ENCODE measurements at regions not wholly inside any gene's neighbourhood (a gene's known extent, or its start where the extent isn't known, plus 50 kb on each side); places are given as distances from the start of the nearest gene placed in this dataset.

- no peak overlapping the region for H3K27ac Mint-ChIP-seq
- peaks cover 16% of the 10 kb centered on the region for H3K4me1 Mint-ChIP-seq
- H3K4me3 Mint-ChIP-seq: no peak overlapping the region
- ATAC-seq (replicated peaks): no peak
- H3K36me3 Mint-ChIP-seq (ENCODE audit: low read depth): no peaks in the 10 kb centered on the region
- peaks cover 4% of the 10 kb centered on the region for H3K9me3 Mint-ChIP-seq
- H3K27me3 Mint-ChIP-seq: no peaks in the 10 kb centered on the region
Measured at GRCh38 chr3:16798738-16799137, 86.0 kb upstream of the PLCL2 start.

GRCh38 chr3:16800361-16800760, 84.4 kb upstream of the PLCL2 start:
- H3K27ac Mint-ChIP-seq: peak overlapping the region; percentile 26
- H3K27me3 Mint-ChIP-seq: no peaks in the 10 kb centered on the region
- peaks cover 16% of the 10 kb centered on the region for H3K4me1 Mint-ChIP-seq
- H3K9me3 Mint-ChIP-seq: peaks cover 4% of the 10 kb centered on the region
- ATAC-seq (replicated peaks): no peak
- H3K4me3 Mint-ChIP-seq: no peak overlapping the region
- H3K36me3 Mint-ChIP-seq (ENCODE audit: low read depth): no peaks in the 10 kb centered on the region

DNA sequence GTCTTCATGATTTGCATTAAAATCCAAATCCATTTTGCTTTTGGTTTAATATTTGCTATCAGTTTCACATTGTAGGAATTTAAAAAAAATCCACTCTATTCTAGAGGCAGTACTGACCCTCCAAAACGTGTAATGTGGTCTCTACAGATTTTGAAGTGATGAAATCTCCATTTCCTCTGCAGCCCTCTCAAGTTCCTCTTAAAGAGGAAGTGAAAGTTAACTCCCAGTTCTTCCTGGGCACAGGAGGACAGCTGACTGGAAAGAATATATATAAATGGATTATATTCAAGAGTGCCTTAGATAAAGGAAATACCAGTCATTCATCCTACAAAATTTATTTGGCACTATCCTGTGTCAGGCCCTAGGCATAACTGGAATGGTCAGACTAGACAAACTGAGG, 83.5 kb upstream of the PLCL2 start:
- peaks cover 4% of the 10 kb centered on the region for H3K9me3 Mint-ChIP-seq
- no peaks in the 10 kb centered on the region for H3K36me3 Mint-ChIP-seq (ENCODE audit: low read depth)

GRCh38 chr3:16801698-16802097, 83.1 kb upstream of the PLCL2 start:
- H3K27me3 Mint-ChIP-seq: no peaks in the 10 kb centered on the region
- H3K9me3 Mint-ChIP-seq: peaks cover 4% of the 10 kb centered on the region
- no peak overlapping the region for H3K27ac Mint-ChIP-seq
- no peak overlapping the region for H3K4me3 Mint-ChIP-seq
- H3K36me3 Mint-ChIP-seq (ENCODE audit: low read depth): no peaks in the 10 kb centered on the region
- peaks cover 16% of the 10 kb centered on the region for H3K4me1 Mint-ChIP-seq
- peak; percentile 23 for ATAC-seq (replicated peaks)

More for the DNA sequence above, 83.5 kb upstream of the PLCL2 start:
- H3K4me3 Mint-ChIP-seq: no peak overlapping the region
- H3K27me3 Mint-ChIP-seq: no peaks in the 10 kb centered on the region
- H3K27ac Mint-ChIP-seq: no peak overlapping the region
- peaks cover 16% of the 10 kb centered on the region for H3K4me1 Mint-ChIP-seq
- ATAC-seq (replicated peaks): no peak

DNA sequence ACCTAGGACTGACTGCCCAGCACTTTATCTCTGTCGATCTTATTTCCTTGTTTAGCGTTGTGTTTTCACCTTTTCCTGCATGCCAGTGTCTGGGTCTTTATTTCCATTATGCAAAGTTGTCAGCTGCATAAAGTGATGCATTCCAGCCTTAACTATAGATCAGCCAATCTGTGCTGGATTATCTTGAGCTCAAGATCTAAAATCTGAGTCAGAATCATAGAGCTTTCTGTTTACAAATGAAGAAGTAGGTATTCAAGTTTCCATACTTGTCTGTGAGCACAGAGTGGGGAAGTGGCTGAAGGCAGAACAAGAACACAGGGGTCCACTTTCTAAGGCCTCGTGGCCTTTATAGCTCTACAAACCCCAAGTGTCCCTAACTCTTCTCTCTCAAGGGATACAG, 82.4 kb upstream of the PLCL2 start:
- peak; percentile 34 for ATAC-seq (replicated peaks)
- Mint-ChIP-seq H3K4me1 (peaks cover 9% of the 10 kb centered on the region), H3K27ac (no peak overlapping the region), H3K27me3 (no peaks in the 10 kb centered on the region), H3K36me3 (ENCODE audit: low read depth) (no peaks in the 10 kb centered on the region), H3K4me3 (no peak overlapping the region), H3K9me3 (peaks cover 4% of the 10 kb centered on the region)

GRCh38 chr3:16803019-16803418, 81.7 kb upstream of the PLCL2 start:
- Mint-ChIP-seq H3K27me3 (no peaks in the 10 kb centered on the region), H3K27ac (no peak overlapping the region), H3K4me1 (peaks cover 9% of the 10 kb centered on the region), H3K36me3 (ENCODE audit: low read depth) (no peaks in the 10 kb centered on the region), H3K9me3 (peaks cover 4% of the 10 kb centered on the region), H3K4me3 (no peak overlapping the region)
- ATAC-seq (replicated peaks): no peak

- no peak overlapping the region for H3K4me3 Mint-ChIP-seq
- H3K9me3 Mint-ChIP-seq: no peaks in the 10 kb centered on the region
- no peaks in the 10 kb centered on the region for H3K27me3 Mint-ChIP-seq
- no peaks in the 10 kb centered on the region for H3K36me3 Mint-ChIP-seq (ENCODE audit: low read depth)
- H3K27ac Mint-ChIP-seq: no peak overlapping the region
- ATAC-seq (replicated peaks): no peak
- H3K4me1 Mint-ChIP-seq: peaks cover 15% of the 10 kb centered on the region
Measured at GRCh38 chr3:16807391-16807790, 77.4 kb upstream of the PLCL2 start.

GRCh38 chr3:16808393-16809107, 76.2 kb upstream of the PLCL2 start:
- Mint-ChIP-seq H3K27ac (no peak overlapping the region), H3K9me3 (no peaks in the 10 kb centered on the region), H3K4me1 (peaks cover 15% of the 10 kb centered on the region), H3K4me3 (no peak overlapping the region), H3K36me3 (ENCODE audit: low read depth) (no peaks in the 10 kb centered on the region), H3K27me3 (no peaks in the 10 kb centered on the region)
- no peak for ATAC-seq (replicated peaks)

DNA sequence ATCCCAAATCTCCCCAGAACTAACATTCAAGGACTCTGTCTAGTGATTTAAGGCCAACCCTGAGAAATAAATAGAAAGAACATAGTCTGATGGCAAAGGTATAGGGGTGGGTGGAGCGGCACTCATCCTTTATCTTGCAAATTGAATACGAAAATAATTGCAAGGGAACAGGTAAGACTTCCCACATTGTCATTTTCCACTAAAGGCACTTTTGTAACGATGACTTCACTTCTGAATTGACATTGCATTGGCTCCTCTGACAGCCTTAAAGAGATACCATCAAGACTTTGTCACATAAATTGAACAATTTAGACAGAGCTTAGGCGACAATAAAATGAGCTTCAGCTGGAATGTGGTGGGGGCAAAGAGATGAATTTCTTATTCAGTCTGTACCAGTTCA, 75.3 kb upstream of the PLCL2 start:
- no peak for ATAC-seq (replicated peaks)
- Mint-ChIP-seq H3K36me3 (ENCODE audit: low read depth) (no peaks in the 10 kb centered on the region), H3K9me3 (no peaks in the 10 kb centered on the region), H3K27me3 (no peaks in the 10 kb centered on the region), H3K4me3 (no peak overlapping the region), H3K27ac (no peak overlapping the region), H3K4me1 (peaks cover 15% of the 10 kb centered on the region)

DNA sequence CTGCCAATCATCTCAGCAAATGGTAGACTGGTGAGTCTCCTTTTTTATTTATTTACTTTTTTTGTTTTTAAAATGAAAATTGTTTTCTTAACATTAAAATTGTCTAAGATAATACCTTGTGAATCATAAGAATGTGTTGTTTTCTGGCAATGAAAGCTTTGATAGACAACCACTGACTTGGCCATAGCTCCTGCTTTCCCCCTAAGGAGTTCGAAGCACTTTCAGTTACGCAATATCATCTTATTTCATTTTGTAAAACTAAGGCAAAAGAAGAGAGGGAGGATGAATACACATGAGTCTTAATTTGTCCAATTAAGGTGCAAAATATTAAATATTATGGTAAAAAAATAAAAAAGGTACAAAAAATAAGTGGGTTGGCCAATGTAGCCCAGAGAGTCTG, 74.8 kb upstream of the PLCL2 start:
- Mint-ChIP-seq H3K4me1 (peaks cover 15% of the 10 kb centered on the region), H3K36me3 (ENCODE audit: low read depth) (no peaks in the 10 kb centered on the region), H3K4me3 (no peak overlapping the region), H3K27ac (no peak overlapping the region), H3K27me3 (peaks cover 1% of the 10 kb centered on the region), H3K9me3 (no peaks in the 10 kb centered on the region)
- ATAC-seq (replicated peaks): no peak

- Mint-ChIP-seq H3K36me3 (ENCODE audit: low read depth) (no peaks in the 10 kb centered on the region), H3K4me1 (peaks cover 15% of the 10 kb centered on the region), H3K4me3 (no peak overlapping the region), H3K27ac (no peak overlapping the region), H3K27me3 (peaks cover 4% of the 10 kb centered on the region), H3K9me3 (no peaks in the 10 kb centered on the region)
- ATAC-seq (replicated peaks): no peak
Measured at GRCh38 chr3:16810593-16811367, 74.0 kb upstream of the PLCL2 start.

DNA sequence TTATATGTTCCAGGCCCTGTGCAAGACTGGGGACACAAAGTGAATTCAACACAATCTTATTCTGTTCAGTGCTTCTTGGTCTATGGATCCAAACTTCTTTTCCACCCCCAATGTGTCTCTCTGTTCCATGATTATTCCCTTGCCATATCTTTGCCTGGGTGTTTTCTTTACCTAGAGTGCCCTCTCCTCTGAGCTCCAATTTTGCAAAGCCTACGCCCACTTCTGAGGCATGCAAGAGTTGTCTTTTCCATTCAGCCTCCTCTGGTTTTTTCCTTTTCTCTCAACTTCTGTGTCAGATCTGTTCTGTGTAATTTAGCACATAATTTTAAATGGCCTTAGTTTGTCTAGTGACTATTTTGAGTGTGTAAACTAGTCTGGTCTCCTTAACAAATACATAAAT, 72.8 kb upstream of the PLCL2 start:
- ATAC-seq (replicated peaks): no peak
- H3K9me3 Mint-ChIP-seq: no peaks in the 10 kb centered on the region
- H3K4me1 Mint-ChIP-seq: peaks cover 15% of the 10 kb centered on the region
- H3K27me3 Mint-ChIP-seq: peaks cover 4% of the 10 kb centered on the region
- H3K27ac Mint-ChIP-seq: no peak overlapping the region
- no peak overlapping the region for H3K4me3 Mint-ChIP-seq
- H3K36me3 Mint-ChIP-seq (ENCODE audit: low read depth): no peaks in the 10 kb centered on the region

DNA sequence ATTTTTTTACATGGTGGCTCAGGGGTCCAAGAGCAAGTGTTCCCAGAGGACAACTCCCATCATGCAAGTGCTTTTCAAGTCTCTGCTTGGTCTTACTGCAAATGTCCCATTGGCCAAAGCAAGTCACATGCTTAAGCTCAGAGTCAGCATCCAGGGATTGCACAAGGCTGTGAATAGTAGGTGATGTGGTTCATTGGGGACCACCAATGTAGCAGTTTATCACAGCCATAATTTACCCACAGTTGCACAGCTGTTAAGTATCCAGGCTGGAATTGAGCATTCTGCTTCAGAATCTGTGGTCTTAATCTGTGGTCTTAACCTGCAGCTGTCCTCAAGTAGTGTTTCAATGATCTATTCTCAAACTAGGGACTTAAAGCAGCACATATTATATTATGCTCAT, 71.4 kb upstream of the PLCL2 start:
- no peak overlapping the region for H3K27ac Mint-ChIP-seq
- no peaks in the 10 kb centered on the region for H3K36me3 Mint-ChIP-seq (ENCODE audit: low read depth)
- H3K4me1 Mint-ChIP-seq: peaks cover 15% of the 10 kb centered on the region
- no peak for ATAC-seq (replicated peaks)
- H3K4me3 Mint-ChIP-seq: no peak overlapping the region
- H3K27me3 Mint-ChIP-seq: peaks cover 4% of the 10 kb centered on the region
- H3K9me3 Mint-ChIP-seq: no peaks in the 10 kb centered on the region

DNA sequence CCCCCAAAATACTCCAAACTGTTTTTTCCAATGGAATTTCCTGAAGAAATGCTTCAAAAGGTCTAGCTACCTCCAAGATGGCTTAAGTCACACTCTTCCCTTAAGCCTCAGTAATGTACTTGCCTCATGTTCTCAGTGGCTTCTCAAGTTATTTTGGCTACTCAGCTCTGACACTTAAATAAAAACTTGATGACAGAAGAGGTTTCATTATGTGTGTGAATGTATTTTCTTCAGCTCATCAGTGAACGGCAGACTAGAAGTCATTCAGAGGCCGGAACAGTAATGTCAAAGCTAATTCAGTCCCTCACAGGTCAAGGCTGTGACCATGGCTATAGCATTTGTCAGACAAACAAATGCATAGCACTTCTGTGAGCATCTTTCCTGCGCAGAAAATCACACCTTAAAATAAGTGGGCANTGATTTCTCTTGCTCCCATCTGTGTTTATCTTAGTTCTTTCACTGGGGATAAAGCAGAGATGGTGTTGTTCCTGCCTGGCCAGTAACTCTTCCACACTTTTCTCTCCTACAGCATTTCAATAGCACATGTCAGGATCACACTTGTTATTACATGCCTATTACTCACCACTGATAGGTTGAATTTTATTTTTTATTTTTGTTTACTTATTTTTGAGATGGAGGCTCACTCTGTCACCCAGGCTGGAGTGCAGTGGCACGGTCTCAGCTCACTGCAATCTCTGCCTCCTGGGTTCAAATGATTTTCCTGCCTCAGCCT, 68.5 kb upstream of the PLCL2 start:
- H3K4me1 Mint-ChIP-seq: peaks cover 9% of the 10 kb centered on the region
- no peaks in the 10 kb centered on the region for H3K9me3 Mint-ChIP-seq
- peaks cover 4% of the 10 kb centered on the region for H3K27me3 Mint-ChIP-seq
- ATAC-seq (replicated peaks): peak; percentile 75
- H3K36me3 Mint-ChIP-seq (ENCODE audit: low read depth): no peaks in the 10 kb centered on the region
- H3K4me3 Mint-ChIP-seq: no peak overlapping the region
- H3K27ac Mint-ChIP-seq: no peak overlapping the region

DNA sequence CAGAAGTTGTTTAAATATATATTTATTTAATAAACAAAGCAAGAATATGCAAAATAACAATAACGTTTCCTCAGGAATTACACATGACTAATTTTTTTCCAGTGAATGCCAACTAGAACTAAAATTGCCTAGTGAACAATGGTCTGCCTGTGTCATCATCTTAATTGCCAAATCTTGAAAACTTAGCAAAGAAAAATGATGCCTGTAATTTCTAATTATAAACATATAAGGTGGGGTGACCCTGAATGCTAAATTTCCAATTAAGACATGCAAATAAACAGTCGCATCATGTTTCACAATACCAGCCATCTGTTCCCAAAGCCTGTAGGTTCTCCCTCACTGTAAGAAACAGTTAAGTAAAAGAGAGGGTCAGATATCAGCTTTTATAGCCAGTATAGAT, 67.6 kb upstream of the PLCL2 start:
- no peaks in the 10 kb centered on the region for H3K36me3 Mint-ChIP-seq (ENCODE audit: low read depth)
- ATAC-seq (replicated peaks): no peak
- H3K4me3 Mint-ChIP-seq: no peak overlapping the region
- no peaks in the 10 kb centered on the region for H3K9me3 Mint-ChIP-seq
- peaks cover 2% of the 10 kb centered on the region for H3K4me1 Mint-ChIP-seq
- peaks cover 4% of the 10 kb centered on the region for H3K27me3 Mint-ChIP-seq
- H3K27ac Mint-ChIP-seq: no peak overlapping the region

Data from activated T-helper 17 cell treated with anti-CD3 and anti-CD28 coated beads, Interleukin-2, amount 50 U/mL, for 72 hours (primary cell).